Astrocyte (in vitro differentiated cells and primary cell): ENCODE measurements at regions not wholly inside any gene's neighbourhood (a gene's known extent, or its start where the extent isn't known, plus 50 kb on each side); places are given as distances from the start of the nearest gene placed in this dataset.

ENCODE experiments used
- DNase-seq: peaks from one replicate; pipeline ENCODE4 v3.0.0-alpha.2; 2010; ENCODE audit warnings: low read depth
- FAIRE-seq: peaks from 2 replicates; lab custom pipeline; 2011; peaks lifted over from hg19 to GRCh38; lab: Jason Lieb, UNC
- H2AFZ ChIP-seq: 2 replicates; pipeline ENCODE4 v1.6.0; 2012; ENCODE audit warnings: low read depth, low read length, inconsistent platforms
- H3K27ac ChIP-seq: 2 replicates; pipeline ENCODE4 v1.5.1; 2011; ENCODE audit warnings: low read depth, low read length, inconsistent platforms
- H3K27me3 ChIP-seq: 2 replicates; pipeline ENCODE4 v1.6.0; 2011; ENCODE audit warnings: low read length, inconsistent platforms; ENCODE audit not compliant: insufficient read depth
- H3K36me3 ChIP-seq: 2 replicates; pipeline ENCODE4 v1.5.1; 2011; ENCODE audit warnings: low read length, inconsistent platforms; ENCODE audit not compliant: insufficient read depth
- H3K4me1 ChIP-seq: 2 replicates; pipeline ENCODE4 v1.5.1; 2011; ENCODE audit warnings: low read length, inconsistent platforms; ENCODE audit not compliant: insufficient read depth
- H3K4me2 ChIP-seq: 2 replicates; pipeline ENCODE4 v1.6.0; 2012; ENCODE audit warnings: low read length, inconsistent platforms
- H3K4me3 ChIP-seq: 2 replicates; pipeline ENCODE4 v1.5.1; 2011; ENCODE audit warnings: low read depth, mild to moderate bottlenecking, low read length, inconsistent platforms; ENCODE audit not compliant: insufficient read depth
- H3K79me2 ChIP-seq: 2 replicates; pipeline ENCODE4 v1.6.0; 2012; ENCODE audit warnings: mild to moderate bottlenecking, low read length, inconsistent platforms; ENCODE audit not compliant: insufficient read depth
- H3K9ac ChIP-seq: 2 replicates; pipeline ENCODE4 v1.6.0; 2012; ENCODE audit warnings: mild to moderate bottlenecking, low read length, inconsistent platforms
- H3K9me3 ChIP-seq: 2 replicates; pipeline ENCODE4 v1.5.1; 2012; ENCODE audit warnings: low read depth, mild to moderate bottlenecking, low read length, inconsistent platforms; ENCODE audit not compliant: insufficient read depth
- H4K20me1 ChIP-seq: 2 replicates; pipeline ENCODE4 v1.6.0; 2012; ENCODE audit warnings: low read length, inconsistent platforms; ENCODE audit not compliant: insufficient read depth
- H3K27ac Mint-ChIP-seq: one replicate; pipeline ENCODE4 v1.8.0; 2021; ENCODE audit warnings: mild to moderate bottlenecking, mixed read lengths; ENCODE audit not compliant: unreplicated experiment
- H3K27me3 Mint-ChIP-seq: one replicate; pipeline ENCODE4 v1.8.0; 2021; ENCODE audit warnings: low read depth, mixed read lengths; ENCODE audit not compliant: unreplicated experiment
- H3K36me3 Mint-ChIP-seq: one replicate; pipeline ENCODE4 v1.8.0; 2021; ENCODE audit warnings: low read depth, mixed read lengths; ENCODE audit not compliant: unreplicated experiment
- H3K4me1 Mint-ChIP-seq: one replicate; pipeline ENCODE4 v1.8.0; 2021; ENCODE audit warnings: low read depth, mixed read lengths; ENCODE audit not compliant: unreplicated experiment
- H3K4me3 Mint-ChIP-seq: one replicate; pipeline ENCODE4 v1.8.0; 2021; ENCODE audit warnings: mild to moderate bottlenecking, moderate library complexity, mixed read lengths; ENCODE audit not compliant: unreplicated experiment
- H3K9me3 Mint-ChIP-seq: one replicate; pipeline ENCODE4 v1.8.0; 2021; ENCODE audit warnings: mild to moderate bottlenecking, mixed read lengths; ENCODE audit not compliant: unreplicated experiment
- CTCF ChIP-seq: IDR thresholded peaks from 2 replicates; pipeline ENCODE4 v1.5.1; 2011; ENCODE audit warnings: low read depth, mild to moderate bottlenecking, inconsistent platforms, low read length, moderate library complexity; ENCODE audit not compliant: insufficient read depth
- EZH2 ChIP-seq: IDR thresholded peaks from 2 replicates; pipeline ENCODE4 v1.6.1; 2012; ENCODE audit warnings: mild to moderate bottlenecking, low read length, inconsistent platforms; ENCODE audit not compliant: insufficient read depth

GRCh38 chr11:8794126-8794525 lies 111.5 kb downstream of the RPL27A start:
- Histone ChIP-seq H3K4me2 (no peak overlapping the region), H4K20me1 (peaks cover 62% of the 10 kb centered on the region), H3K36me3 (peaks cover 3% of the 10 kb centered on the region), H2AFZ (no peak overlapping the region), H3K9ac (no peak overlapping the region), H3K4me3 (no peak overlapping the region), H3K79me2 (peaks cover 52% of the 10 kb centered on the region), H3K27me3 (no peaks in the 10 kb centered on the region), H3K4me1 (no peaks in the 10 kb centered on the region), H3K27ac (no peak overlapping the region), H3K9me3 (no peaks in the 10 kb centered on the region)
- FAIRE-seq (no peak), DNase-seq (no peak)
- H3K9me3 Mint-ChIP-seq = no peaks in the 10 kb centered on the region
- peaks cover 3% of the 10 kb centered on the region for H3K4me1 Mint-ChIP-seq
- H3K36me3 Mint-ChIP-seq = peaks cover 28% of the 10 kb centered on the region
- no peak overlapping the region for H3K27ac Mint-ChIP-seq
- no peak overlapping the region for H3K4me3 Mint-ChIP-seq
- no peaks in the 10 kb centered on the region for H3K27me3 Mint-ChIP-seq
- TF ChIP-seq EZH2 (no peak), CTCF (no peak)

DNA sequence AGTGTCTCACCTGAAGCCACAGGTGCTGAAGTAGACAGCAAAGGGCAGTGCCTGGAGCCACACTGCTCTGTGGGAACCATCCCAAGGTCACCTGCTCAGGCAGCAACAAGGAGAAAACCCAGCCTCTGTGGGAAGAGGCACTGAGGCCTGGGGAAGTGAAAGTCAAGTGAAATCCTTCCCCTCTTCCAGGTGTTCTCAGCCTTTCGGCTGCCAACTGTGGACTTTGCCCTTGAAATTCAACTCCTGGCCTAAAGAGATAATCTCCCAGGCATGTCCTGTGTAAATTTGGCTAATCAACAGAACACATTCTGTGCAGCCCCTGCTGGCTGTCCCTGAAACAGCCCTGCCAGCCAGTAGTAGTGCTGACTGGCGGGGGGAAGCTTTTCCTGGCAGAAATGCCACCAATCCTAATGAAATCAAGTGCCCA lies 112.1 kb downstream of the RPL27A start:
- no peak for DNase-seq
- H3K27ac Mint-ChIP-seq = no peak overlapping the region
- Histone ChIP-seq H3K27ac (no peak overlapping the region), H2AFZ (no peak overlapping the region), H3K4me3 (no peak overlapping the region), H4K20me1 (peaks cover 58% of the 10 kb centered on the region), H3K79me2 (peaks cover 51% of the 10 kb centered on the region), H3K27me3 (no peaks in the 10 kb centered on the region), H3K9me3 (no peaks in the 10 kb centered on the region), H3K4me2 (no peak overlapping the region), H3K4me1 (no peaks in the 10 kb centered on the region), H3K9ac (no peak overlapping the region), H3K36me3 (peaks cover 5% of the 10 kb centered on the region)
- TF ChIP-seq CTCF = no peak
- H3K9me3 Mint-ChIP-seq = no peaks in the 10 kb centered on the region
- H3K4me1 Mint-ChIP-seq = no peaks in the 10 kb centered on the region
- no peaks in the 10 kb centered on the region for H3K27me3 Mint-ChIP-seq
- FAIRE-seq = no peak
- no peak overlapping the region for H3K4me3 Mint-ChIP-seq
- peaks cover 29% of the 10 kb centered on the region for H3K36me3 Mint-ChIP-seq

- TF ChIP-seq CTCF = no peak
- peaks cover 28% of the 10 kb centered on the region for H3K36me3 Mint-ChIP-seq
- DNase-seq = no peak
- H3K36me3 ChIP-seq = peaks cover 8% of the 10 kb centered on the region
- no peak overlapping the region for H3K4me3 Mint-ChIP-seq
- no peak for FAIRE-seq
- H3K27ac Mint-ChIP-seq = no peak overlapping the region
- H2AFZ ChIP-seq = no peak overlapping the region
- H3K9ac ChIP-seq = no peak overlapping the region
- peaks cover 49% of the 10 kb centered on the region for H3K79me2 ChIP-seq
- no peak overlapping the region for H3K4me3 ChIP-seq
- no peaks in the 10 kb centered on the region for H3K27me3 ChIP-seq
- H3K27ac ChIP-seq = no peak overlapping the region
- H3K27me3 Mint-ChIP-seq = no peaks in the 10 kb centered on the region
- peaks cover 55% of the 10 kb centered on the region for H4K20me1 ChIP-seq
- no peaks in the 10 kb centered on the region for H3K9me3 ChIP-seq
- no peak overlapping the region for H3K4me2 ChIP-seq
- H3K4me1 Mint-ChIP-seq = no peaks in the 10 kb centered on the region
- H3K4me1 ChIP-seq = no peaks in the 10 kb centered on the region
- H3K9me3 Mint-ChIP-seq = no peaks in the 10 kb centered on the region
Observed at GRCh38 chr11:8796941-8797340, 114.0 kb upstream of the AKIP1 start.
